GM23248 (cell line): ENCODE measurements at regions not wholly inside any gene's neighbourhood (a gene's known extent, or its start where the extent isn't known, plus 50 kb on each side); places are given as distances from the start of the nearest gene placed in this dataset.

Experiments
- DNase-seq: peaks from one replicate; pipeline ENCODE4 v3.0.0-alpha.2; 2015
- H2AFZ ChIP-seq: fragments of 200-600 bp; sonication (generic); 2 replicates; pipeline ENCODE4 v1.6.1; 2016; ENCODE audit warnings: antibody characterized with exemption
- H3F3A ChIP-seq: fragments of 200-600 bp; sonication (generic); 2 replicates; pipeline ENCODE4 v1.6.1; 2016; ENCODE audit warnings: mild to moderate bottlenecking, antibody characterized with exemption, mixed run types; ENCODE audit not compliant: insufficient read depth
- H3K27ac ChIP-seq: fragments of 200-600 bp; sonication (generic); 2 replicates; pipeline ENCODE4 v1.5.1; 2016; ENCODE audit warnings: mild to moderate bottlenecking
- H3K27me3 ChIP-seq: fragments of 200-600 bp; sonication (generic); replicated peaks from 2 replicates; pipeline ENCODE4 v1.6.1; 2016; ENCODE audit warnings: mild to moderate bottlenecking; ENCODE audit not compliant: insufficient read depth
- H3K36me3 ChIP-seq: fragments of 200-600 bp; sonication (generic); 2 replicates; pipeline ENCODE4 v1.6.1; 2016; ENCODE audit warnings: low read depth, mild to moderate bottlenecking
- H3K4me1 ChIP-seq: fragments of 200-600 bp; sonication (generic); 2 replicates; pipeline ENCODE4 v1.6.1; 2016; ENCODE audit warnings: mild to moderate bottlenecking; ENCODE audit not compliant: insufficient read depth
- H3K4me2 ChIP-seq: fragments of 200-600 bp; sonication (generic); one replicate; pipeline ENCODE4 v1.6.1; 2016; ENCODE audit warnings: mild to moderate bottlenecking; ENCODE audit not compliant: unreplicated experiment
- H3K4me3 ChIP-seq: fragments of 200-600 bp; sonication (generic); 2 replicates; pipeline ENCODE4 v1.5.1; 2016; ENCODE audit warnings: mild to moderate bottlenecking
- H3K79me2 ChIP-seq: fragments of 200-600 bp; sonication (generic); 2 replicates; pipeline ENCODE4 v1.6.1; 2016; ENCODE audit warnings: mild to moderate bottlenecking; ENCODE audit not compliant: insufficient read depth
- H3K9ac ChIP-seq: fragments of 200-600 bp; sonication (generic); 2 replicates; pipeline ENCODE4 v1.6.1; 2016; ENCODE audit warnings: mild to moderate bottlenecking
- H3K9me2 ChIP-seq: fragments of 200-600 bp; sonication (generic); 2 replicates; pipeline ENCODE4 v1.6.1; 2016; ENCODE audit warnings: mixed run types, mild to moderate bottlenecking, moderate library complexity; ENCODE audit not compliant: insufficient read depth
- H3K9me3 ChIP-seq: fragments of 200-600 bp; sonication (generic); one replicate; pipeline ENCODE4 v1.6.1; 2017; ENCODE audit warnings: low read depth
- H4K20me1 ChIP-seq: fragments of 200-600 bp; sonication (generic); 2 replicates; pipeline ENCODE4 v1.6.0; 2016; ENCODE audit not compliant: insufficient read depth
- EZH2 ChIP-seq: fragments of 200-600 bp; sonication (generic); IDR thresholded peaks from 2 replicates; pipeline ENCODE4 v1.6.1; 2018; ENCODE audit warnings: antibody characterized with exemption, mild to moderate bottlenecking; ENCODE audit not compliant: insufficient read depth, poor library complexity, severe bottlenecking
- EZH2phosphoT487 ChIP-seq: fragments of 200-600 bp; sonication (generic); IDR thresholded peaks from 2 replicates; pipeline ENCODE4 v1.6.1; 2018; ENCODE audit warnings: antibody characterized with exemption, moderate library complexity, mild to moderate bottlenecking, low read depth; ENCODE audit not compliant: insufficient read depth
- WGBS, 2 experiments: methylation state at CpG; one replicate each; pipeline ENCODE4 v1.1.6; 2015 to 2017; ENCODE audit warnings: low lambda C conversion rate in 2 of 2, low coverage in 1 of 2; ENCODE audit errors: missing lambda C conversion rate in 2 of 2; 5-methylcytosine and 5-hydroxymethylcytosine counted together
- in situ Hi-C: fragments of 300-500 bp; cut with MboI; formaldehyde crosslinking; loops from 2 replicates; pipeline ENCODE4 v1.15.0; 2020

DNA sequence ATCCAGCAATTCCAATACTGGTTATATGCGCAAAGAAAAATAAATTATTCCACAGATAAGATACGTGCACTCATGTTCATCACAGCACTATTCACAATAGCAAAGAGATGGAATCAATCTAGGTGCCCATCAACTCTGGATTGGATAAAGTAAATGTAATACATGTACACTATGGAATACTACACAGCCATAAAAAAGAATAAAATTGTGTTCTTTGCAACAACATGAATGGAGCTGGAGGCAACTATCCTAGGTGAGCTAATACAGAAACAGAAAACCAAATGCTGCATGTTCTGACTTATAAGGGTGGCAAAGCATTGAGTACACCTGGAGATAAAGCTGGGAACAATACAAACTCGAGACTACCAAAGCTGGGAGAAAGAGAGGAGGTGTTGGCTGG is 787.3 kb downstream of the KCNT2 start:
- H3K36me3 ChIP-seq: no peaks in the 10 kb centered on the region
- TF ChIP-seq EZH2phosphoT487 (no peak), EZH2 (no peak)
- 45 to 50% methylated on average over 3 of the region's 3 CpGs for WGBS, 2 experiments
- H3F3A ChIP-seq: no peaks in the 10 kb centered on the region
- H4K20me1 ChIP-seq: no peaks in the 10 kb centered on the region
- H3K9me2 ChIP-seq: no peaks in the 10 kb centered on the region
- no peaks in the 10 kb centered on the region for H3K79me2 ChIP-seq
- no peaks in the 10 kb centered on the region for H3K9me3 ChIP-seq
- H3K27me3 ChIP-seq: no peaks in the 10 kb centered on the region
- no peak overlapping the region for H3K4me2 ChIP-seq
- in situ Hi-C loops: no loop called here
- no peak overlapping the region for H3K27ac ChIP-seq
- H2AFZ ChIP-seq: no peak overlapping the region
- no peaks in the 10 kb centered on the region for H3K4me1 ChIP-seq
- no peak for DNase-seq
- no peak overlapping the region for H3K9ac ChIP-seq
- H3K4me3 ChIP-seq: no peak overlapping the region

DNA sequence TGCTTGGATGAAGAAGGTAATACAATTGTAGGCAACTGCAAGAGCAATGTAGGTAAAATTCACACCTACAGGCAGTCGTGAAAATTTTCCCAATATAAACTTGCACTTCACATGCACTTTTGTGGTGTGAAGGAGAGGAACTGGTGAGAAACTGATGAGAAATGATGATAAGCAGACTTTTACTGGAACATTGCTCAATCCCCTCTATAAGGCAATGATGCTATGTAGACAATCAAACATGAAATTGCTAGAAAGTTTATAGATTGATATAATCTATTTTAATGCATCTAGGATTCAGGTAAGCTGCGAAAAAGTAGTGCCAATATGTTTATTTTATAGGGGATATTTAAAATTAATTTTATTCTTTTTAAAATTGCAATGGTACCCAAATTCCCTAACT is 802.2 kb downstream of the KCNT2 start:
- in situ Hi-C loops: no loop called here

DNA sequence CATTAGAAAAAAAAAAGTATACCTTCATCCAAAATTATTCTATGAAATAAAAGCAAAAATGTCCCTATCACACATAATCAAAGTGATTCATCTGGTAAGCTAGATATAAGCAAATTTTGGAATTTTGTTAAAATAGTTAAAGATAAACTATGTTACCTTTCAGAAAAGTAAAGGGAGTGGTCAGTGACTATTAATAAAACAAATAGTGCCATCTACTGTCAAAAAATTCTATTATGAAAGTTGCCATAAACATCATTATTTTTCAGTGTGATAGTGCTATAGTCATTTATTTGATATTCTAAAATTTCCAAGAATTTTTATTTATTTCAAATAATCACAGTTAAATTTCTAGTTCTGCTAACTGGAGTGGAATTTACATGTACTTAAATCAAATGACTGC is 803.7 kb downstream of the KCNT2 start:
- no peaks in the 10 kb centered on the region for H3K36me3 ChIP-seq
- in situ Hi-C loops: no loop called here
- DNase-seq: peak; percentile 14

More for the DNA sequence above, 802.2 kb downstream of the KCNT2 start:
- no peaks in the 10 kb centered on the region for H3F3A ChIP-seq
- no peak overlapping the region for H3K27ac ChIP-seq
- H2AFZ ChIP-seq: no peak overlapping the region
- no peaks in the 10 kb centered on the region for H4K20me1 ChIP-seq
- H3K27me3 ChIP-seq: no peaks in the 10 kb centered on the region
- no peaks in the 10 kb centered on the region for H3K9me2 ChIP-seq
- no peak overlapping the region for H3K4me2 ChIP-seq
- H3K9ac ChIP-seq: no peak overlapping the region
- H3K79me2 ChIP-seq: no peaks in the 10 kb centered on the region
- DNase-seq: peak; percentile 8
- 42% methylated on average over 2 of the region's 2 CpGs for WGBS, 2 experiments
- H3K4me3 ChIP-seq: no peak overlapping the region
- H3K4me1 ChIP-seq: no peaks in the 10 kb centered on the region
- no peaks in the 10 kb centered on the region for H3K36me3 ChIP-seq
- no peaks in the 10 kb centered on the region for H3K9me3 ChIP-seq
- TF ChIP-seq EZH2 (no peak), EZH2phosphoT487 (no peak)

DNA sequence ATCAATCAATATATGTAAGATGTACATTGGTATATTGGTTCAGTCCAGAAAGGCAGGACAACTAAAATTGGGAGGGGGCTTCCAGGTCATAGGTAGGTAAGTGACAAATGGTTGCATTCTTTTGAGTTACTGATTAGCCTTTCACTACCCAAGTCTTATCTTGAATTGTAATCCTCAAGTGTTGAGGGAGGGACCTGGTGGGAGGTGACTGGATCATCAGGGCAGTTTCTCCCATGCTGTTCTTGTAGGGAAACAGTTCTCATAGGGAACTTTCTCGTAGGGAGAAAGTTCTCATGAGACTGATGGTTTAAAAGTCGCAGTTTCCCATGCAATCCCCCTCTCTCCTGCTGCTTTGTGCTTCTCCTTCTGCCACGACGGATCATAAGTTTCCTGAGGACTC is 809.2 kb downstream of the KCNT2 start:
- Histone ChIP-seq H3K79me2 (no peaks in the 10 kb centered on the region), H3K9me3 (no peaks in the 10 kb centered on the region), H3K27me3 (no peaks in the 10 kb centered on the region), H3K9ac (no peak overlapping the region), H2AFZ (no peak overlapping the region), H3K4me2 (no peak overlapping the region), H3K4me1 (no peaks in the 10 kb centered on the region), H3K27ac (no peak overlapping the region), H3K4me3 (no peak overlapping the region), H3K9me2 (no peaks in the 10 kb centered on the region), H3K36me3 (no peaks in the 10 kb centered on the region), H3F3A (no peaks in the 10 kb centered on the region), H4K20me1 (no peaks in the 10 kb centered on the region)
- in situ Hi-C loops: no loop called here
- WGBS, 2 experiments: 55 to 67% methylated on average over 4 of the region's 4 CpGs
- no peak for DNase-seq
- TF ChIP-seq EZH2 (no peak), EZH2phosphoT487 (no peak)

More for the DNA sequence above, 803.7 kb downstream of the KCNT2 start:
- Histone ChIP-seq H3K9me2 (no peaks in the 10 kb centered on the region), H3K4me1 (no peaks in the 10 kb centered on the region), H2AFZ (0 out of 2 replicates have a peak overlapping the region, but pooled peaks have one; percentile 14), H3K9ac (no peak overlapping the region), H3K79me2 (no peaks in the 10 kb centered on the region), H3K9me3 (no peaks in the 10 kb centered on the region), H3K27ac (no peak overlapping the region), H3K4me3 (no peak overlapping the region), H3K27me3 (no peaks in the 10 kb centered on the region), H3F3A (no peaks in the 10 kb centered on the region), H4K20me1 (no peaks in the 10 kb centered on the region), H3K4me2 (no peak overlapping the region)
- TF ChIP-seq EZH2phosphoT487 (no peak), EZH2 (no peak)

DNA sequence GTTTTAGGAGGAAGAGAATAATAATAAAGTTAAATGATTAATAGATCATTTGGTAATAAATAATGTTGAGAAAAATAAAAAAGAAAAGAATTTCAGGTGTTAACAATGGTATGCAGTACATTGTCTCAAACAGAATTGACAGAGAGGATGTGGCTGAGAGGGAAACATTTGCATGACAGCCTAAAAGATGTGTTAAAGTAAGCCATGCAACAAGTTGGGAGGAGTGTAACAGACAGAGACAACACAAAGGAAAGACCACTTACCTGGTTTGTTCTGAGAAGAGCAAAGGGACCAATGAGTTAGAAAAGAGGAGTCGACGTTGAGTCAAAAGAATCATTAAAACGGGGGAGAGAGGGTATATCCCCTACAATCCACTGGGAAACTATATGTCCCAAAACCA is 814.0 kb downstream of the KCNT2 start:
- H4K20me1 ChIP-seq: no peaks in the 10 kb centered on the region
- H3K4me2 ChIP-seq: no peak overlapping the region
- H3K9ac ChIP-seq: no peak overlapping the region
- DNase-seq: no peak
- H3F3A ChIP-seq: no peaks in the 10 kb centered on the region
- H3K9me2 ChIP-seq: no peaks in the 10 kb centered on the region
- TF ChIP-seq EZH2phosphoT487 (no peak), EZH2 (no peak)
- H3K9me3 ChIP-seq: no peaks in the 10 kb centered on the region
- no peaks in the 10 kb centered on the region for H3K79me2 ChIP-seq
- no peak overlapping the region for H3K27ac ChIP-seq
- H3K27me3 ChIP-seq: no peaks in the 10 kb centered on the region
- in situ Hi-C loops: no loop called here
- no peak overlapping the region for H2AFZ ChIP-seq
- no peaks in the 10 kb centered on the region for H3K4me1 ChIP-seq
- H3K4me3 ChIP-seq: no peak overlapping the region
- 72 to 78% methylated on average over 3 of the region's 3 CpGs for WGBS, 2 experiments
- H3K36me3 ChIP-seq: no peaks in the 10 kb centered on the region
